HG02798 (cell line): ENCODE measurements at regions not wholly inside any gene's neighbourhood (a gene's known extent, or its start where the extent isn't known, plus 50 kb on each side); places are given as distances from the start of the nearest gene placed in this dataset.

Experiments
- ATAC-seq: cut with Tn5 transposase; IDR thresholded peaks from one replicate; pipeline ENCODE4 v1.9.1; 2021; ENCODE audit warnings: mild to moderate bottlenecking; ENCODE audit not compliant: unreplicated experiment, poor library complexity

GRCh38 chr1:244187310-244187709, 136.2 kb downstream of the ZBTB18 start:
- ATAC-seq, result no peak

DNA sequence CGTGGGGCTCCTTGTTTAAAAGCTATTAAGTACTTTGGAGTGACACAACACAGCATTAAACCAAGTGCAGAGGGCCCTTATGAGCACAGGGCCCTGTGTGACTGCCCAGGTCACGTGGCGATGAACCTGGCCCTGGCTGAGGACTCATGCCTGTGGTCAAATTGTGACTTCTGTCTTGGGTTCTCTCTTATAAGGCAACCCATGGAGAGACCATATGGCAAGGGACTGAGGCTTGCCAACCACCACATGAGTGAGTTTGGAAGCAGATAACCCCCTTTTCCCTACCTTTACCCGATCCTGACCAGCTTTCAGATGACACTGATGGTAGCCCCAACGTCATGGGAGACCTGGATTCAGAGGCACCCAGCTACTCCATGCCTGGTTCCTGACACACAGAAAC, 140.5 kb downstream of the ZBTB18 start:
- no peak for ATAC-seq

DNA sequence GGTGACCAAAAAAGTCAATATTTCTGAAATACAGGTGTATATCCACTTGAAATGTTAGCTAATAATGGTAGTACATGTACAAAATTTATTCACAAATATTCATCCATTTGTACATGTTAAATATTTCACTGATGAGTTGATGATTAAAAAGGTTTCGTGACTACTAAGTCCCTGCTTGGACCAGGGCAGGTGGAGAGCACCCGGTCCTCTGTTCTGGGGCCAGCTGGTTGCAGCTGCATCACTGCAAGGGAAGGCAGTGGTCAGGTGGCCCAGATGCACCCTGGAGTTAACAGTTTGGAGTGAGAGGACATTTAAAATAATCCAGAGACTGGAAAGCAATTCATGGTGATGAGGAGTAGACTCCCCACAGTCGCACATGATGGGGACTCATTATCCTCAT, 141.2 kb downstream of the ZBTB18 start:
- ATAC-seq, result peak; percentile 54

DNA sequence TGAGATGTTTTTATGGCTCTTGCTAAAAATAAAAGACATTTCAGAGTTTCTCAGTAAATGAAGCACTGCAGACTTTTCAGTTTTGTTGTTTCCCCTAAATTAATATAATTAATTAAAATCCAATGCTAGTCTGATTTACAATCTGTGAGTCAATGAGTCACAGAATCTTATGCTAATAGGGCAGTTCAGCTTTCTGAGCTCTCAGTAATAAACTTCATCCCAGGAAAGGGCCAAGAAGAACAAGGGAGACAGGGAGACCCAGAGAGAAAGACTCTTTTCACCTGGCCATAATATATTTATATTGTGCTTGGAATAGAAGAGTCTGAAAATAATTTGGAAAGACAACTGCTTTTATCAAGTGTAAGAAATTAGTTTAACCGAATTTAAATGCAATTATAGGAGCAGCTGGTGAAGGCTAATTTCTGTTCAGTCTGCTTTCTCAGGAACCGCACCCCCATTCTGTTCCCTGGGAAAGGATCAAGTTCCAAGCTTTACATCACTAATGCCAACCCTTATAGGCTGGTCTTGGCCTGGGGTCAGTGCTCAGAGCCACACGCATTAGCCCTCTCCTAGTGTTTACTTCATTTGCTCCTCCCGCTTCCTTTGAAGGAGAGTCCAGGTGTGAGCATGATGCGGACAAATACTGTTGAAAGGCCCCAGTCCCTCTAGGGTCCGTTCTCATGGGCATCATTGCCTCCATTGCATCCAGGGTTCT, 145.6 kb downstream of the ZBTB18 start:
- no peak for ATAC-seq

DNA sequence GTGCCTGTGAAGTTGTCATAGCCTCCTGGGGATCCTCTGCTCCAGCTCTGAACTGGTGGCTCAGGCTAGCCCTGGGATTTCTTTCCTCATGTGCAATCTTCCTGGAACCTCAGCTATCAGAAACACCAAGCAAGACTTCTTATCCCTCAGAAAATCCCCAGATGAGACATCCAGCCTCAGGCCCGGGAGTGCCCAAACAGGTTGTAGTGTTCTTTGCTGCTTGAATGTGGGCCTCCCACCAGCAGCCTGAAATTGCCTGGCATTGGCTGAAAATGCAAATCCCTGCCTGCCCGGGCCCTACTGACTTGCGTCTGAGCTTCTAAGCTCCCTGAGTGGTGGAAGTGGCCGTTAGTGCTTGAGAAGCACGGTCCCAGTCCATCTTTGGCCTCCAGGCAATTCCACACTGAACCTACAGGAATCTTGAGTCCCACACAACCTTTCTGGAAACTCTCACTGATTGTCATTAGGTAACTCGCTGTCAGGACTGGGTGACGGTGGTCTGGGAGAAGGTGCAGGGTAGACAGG, 146.8 kb downstream of the ZBTB18 start:
- no peak for ATAC-seq

GRCh38 chr1:244199902-244200301, 148.8 kb downstream of the ZBTB18 start:
- no peak for ATAC-seq

DNA sequence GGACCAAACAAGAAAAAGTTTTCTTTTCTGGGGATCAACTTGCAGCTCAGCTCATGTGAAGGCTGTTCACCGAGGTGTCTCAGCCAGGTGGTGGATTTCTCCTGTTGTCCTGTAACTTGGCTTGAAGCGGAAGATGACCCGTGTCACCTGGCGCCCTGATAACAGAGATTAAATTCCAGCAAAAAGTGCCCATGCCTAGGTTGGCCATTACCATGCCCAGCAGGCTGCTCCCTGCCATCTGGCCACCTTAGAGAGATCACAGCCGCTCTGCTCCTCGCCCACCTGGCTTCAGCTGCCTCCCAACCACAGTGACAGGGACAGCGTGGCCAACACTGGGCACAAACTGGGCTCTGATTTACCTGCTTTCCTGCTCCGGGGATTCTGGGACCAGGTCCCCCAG, 149.5 kb downstream of the ZBTB18 start:
- ATAC-seq, result no peak

DNA sequence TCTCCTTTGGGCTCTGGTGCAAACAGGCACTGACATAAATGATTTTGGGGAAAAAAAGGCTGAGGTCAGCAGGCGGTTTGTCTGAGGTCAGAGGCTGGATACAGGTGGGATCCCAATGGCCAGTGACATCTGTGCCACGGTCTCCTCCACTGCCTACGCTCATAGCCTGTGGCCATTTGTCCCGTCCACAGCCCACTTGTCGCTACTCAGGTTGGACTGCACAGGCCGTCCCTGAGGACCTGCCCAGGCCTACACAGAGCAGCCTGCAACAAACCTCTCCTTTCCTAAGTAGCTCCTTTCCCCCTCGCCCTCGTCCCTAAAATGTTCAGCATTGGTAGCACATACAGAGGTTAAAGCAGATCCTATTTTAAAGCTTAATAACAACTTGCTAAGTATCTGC, 150.7 kb downstream of the ZBTB18 start:
- ATAC-seq, result no peak

- no peak for ATAC-seq
These were observed 152.9 kb downstream of the ZBTB18 start for GRCh38 chr1:244204004-244204403.

- ATAC-seq, result no peak
These were observed 154.1 kb downstream of the ZBTB18 start for GRCh38 chr1:244205171-244205570.

DNA sequence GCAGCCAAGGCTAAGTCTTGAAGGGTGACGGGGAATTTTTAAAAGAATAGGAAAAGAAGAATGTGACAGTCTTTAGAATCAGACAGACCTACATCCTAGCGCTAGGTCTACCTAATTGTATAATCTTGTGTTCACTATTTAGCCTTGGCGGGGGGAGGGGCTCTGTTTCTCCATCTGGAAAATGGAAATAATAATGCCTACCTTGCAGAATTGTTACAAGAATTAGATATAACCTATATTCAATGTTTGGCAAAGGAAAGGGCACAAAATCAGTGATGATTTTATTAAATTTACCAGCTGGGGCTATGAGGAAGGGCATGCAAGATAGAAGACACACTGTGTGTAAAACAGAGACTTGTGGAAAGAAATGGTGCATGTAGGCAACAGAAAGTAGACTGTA, 154.8 kb downstream of the ZBTB18 start:
- ATAC-seq, result no peak

- no peak for ATAC-seq
These were observed 156.2 kb downstream of the ZBTB18 start for GRCh38 chr1:244207042-244207934.

GRCh38 chr1:244207935-244208244, 156.8 kb downstream of the ZBTB18 start:
- ATAC-seq, result no peak

- no peak for ATAC-seq
These were observed 158.9 kb downstream of the ZBTB18 start for GRCh38 chr1:244209955-244210354.

GRCh38 chr1:244210884-244211558, 159.9 kb downstream of the ZBTB18 start:
- ATAC-seq, result no peak

- no peak for ATAC-seq
These were observed 160.5 kb downstream of the ZBTB18 start for GRCh38 chr1:244211559-244211944.

DNA sequence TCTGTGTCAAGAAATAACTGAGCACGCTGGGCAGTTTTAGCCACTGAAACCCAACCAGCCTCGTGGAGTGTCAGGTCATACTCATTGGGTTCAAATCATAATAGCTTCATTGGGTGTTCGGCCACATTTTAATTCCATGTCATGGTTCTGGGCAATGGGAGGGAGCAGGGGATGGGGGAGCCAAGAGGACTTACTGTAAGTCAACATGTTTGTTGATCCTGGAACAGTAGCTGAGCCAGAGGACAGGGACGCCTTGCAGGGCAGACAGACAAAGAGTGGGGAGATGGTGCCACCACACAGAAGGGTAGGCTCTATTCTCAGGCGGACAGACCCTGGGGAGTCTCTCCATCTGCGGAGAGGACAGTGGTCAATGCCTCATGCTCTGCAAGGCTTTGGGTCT, 161.1 kb downstream of the ZBTB18 start:
- no peak for ATAC-seq

DNA sequence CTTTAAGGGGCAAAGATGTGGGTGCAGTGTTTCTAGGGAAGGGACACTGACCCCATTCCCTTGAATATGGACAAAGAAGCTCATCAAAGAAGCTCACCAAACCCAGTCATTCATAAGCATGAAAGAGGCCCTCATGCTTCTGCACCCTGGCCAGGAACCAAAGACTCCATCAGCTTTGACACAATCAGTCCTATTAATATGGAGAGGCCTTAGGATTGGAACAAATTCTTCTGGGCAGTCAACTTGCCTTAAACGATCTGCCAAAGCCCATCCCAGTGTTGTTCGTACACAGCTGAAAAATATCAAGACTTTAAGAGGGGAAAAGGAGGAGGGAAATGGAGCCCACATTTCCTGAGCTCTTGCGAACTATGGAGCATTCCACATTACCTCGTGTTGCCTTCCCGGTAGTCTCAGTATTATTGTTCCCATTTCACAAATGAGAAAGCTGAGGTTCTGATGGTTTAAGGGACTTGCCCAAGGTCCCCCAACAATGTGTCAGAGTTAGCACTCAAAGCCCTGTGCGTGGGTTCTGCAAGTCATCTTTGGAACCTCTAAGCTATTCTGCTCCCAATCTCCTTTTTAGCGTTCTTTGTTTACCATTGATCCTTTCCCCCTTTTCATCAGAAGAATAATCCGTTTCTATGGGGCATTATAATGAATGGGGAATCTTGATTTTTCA, 161.9 kb downstream of the ZBTB18 start:
- no peak for ATAC-seq

- no peak for ATAC-seq
These were observed 163.2 kb downstream of the ZBTB18 start for GRCh38 chr1:244214009-244214967.
